GM23338 (cell line): ENCODE measurements at regions not wholly inside any gene's neighbourhood (a gene's known extent, or its start where the extent isn't known, plus 50 kb on each side); places are given as distances from the start of the nearest gene placed in this dataset.
A peak's percentile ranks its signal among the peaks of the same experiment; 100 is the strongest.

Experiments
- ATAC-seq: fragments of 200-7000 bp; cut with Tn5 transposase; 3 replicates; pipeline ENCODE4 v1.9.1; 2020
- DNase-seq: peaks from one replicate; pipeline ENCODE4 v3.0.0-alpha.2; 2015; ENCODE audit warnings: low spot score
- H2AFZ ChIP-seq: fragments of 200-600 bp; sonication (generic); 2 replicates; pipeline ENCODE4 v1.8.0; 2016; ENCODE audit warnings: antibody characterized with exemption, mild to moderate bottlenecking, moderate library complexity
- H3F3A ChIP-seq: fragments of 200-600 bp; sonication (generic); replicated peaks from 2 replicates; pipeline ENCODE4 v1.8.0; 2017; ENCODE audit warnings: antibody characterized with exemption, mixed run types, low read depth
- H3K27ac ChIP-seq: fragments of 200-600 bp; sonication (generic); 2 replicates; pipeline ENCODE4 v1.6.1; 2016; ENCODE audit warnings: low read depth
- H3K27me3 ChIP-seq: fragments of 200-600 bp; sonication (generic); 2 replicates; pipeline ENCODE4 v1.8.0; 2016; ENCODE audit warnings: mild to moderate bottlenecking, mixed run types, moderate library complexity; ENCODE audit not compliant: insufficient read depth
- H3K36me3 ChIP-seq: fragments of 200-600 bp; sonication (generic); 2 replicates; pipeline ENCODE4 v1.8.0; 2016; ENCODE audit warnings: mild to moderate bottlenecking; ENCODE audit not compliant: insufficient read depth
- H3K4me1 ChIP-seq: fragments of 200-600 bp; sonication (generic); 2 replicates; pipeline ENCODE4 v1.8.0; 2016; ENCODE audit warnings: mild to moderate bottlenecking, moderate library complexity; ENCODE audit not compliant: insufficient read depth
- H3K4me2 ChIP-seq: fragments of 200-600 bp; sonication (generic); 2 replicates; pipeline ENCODE4 v1.7.1; 2017; ENCODE audit warnings: mixed run types
- H3K4me3 ChIP-seq: fragments of 200-600 bp; sonication (generic); 2 replicates; pipeline ENCODE4 v1.6.1; 2016; ENCODE audit warnings: mixed run types
- H3K79me2 ChIP-seq: fragments of 200-600 bp; sonication (generic); replicated peaks from 2 replicates; pipeline ENCODE4 v1.8.0; 2017; ENCODE audit warnings: mild to moderate bottlenecking; ENCODE audit not compliant: insufficient read depth
- H3K9me2 ChIP-seq: fragments of 200-600 bp; sonication (generic); 2 replicates; pipeline ENCODE4 v1.8.0; 2017; ENCODE audit not compliant: insufficient read depth
- H4K20me1 ChIP-seq: fragments of 200-600 bp; sonication (generic); replicated peaks from 2 replicates; pipeline ENCODE4 v1.8.0; 2017; ENCODE audit warnings: mild to moderate bottlenecking; ENCODE audit not compliant: insufficient read depth
- H3K27ac Mint-ChIP-seq: 2 replicates; pipeline ENCODE4 v1.8.0; 2020; ENCODE audit warnings: inconsistent platforms, mild to moderate bottlenecking, moderate library complexity, mixed read lengths
- H3K27me3 Mint-ChIP-seq: 3 replicates; pipeline ENCODE4 v1.8.0; 2022; ENCODE audit warnings: low read depth, mild to moderate bottlenecking, moderate library complexity, mixed read lengths, inconsistent platforms; ENCODE audit not compliant: insufficient read depth, poor library complexity
- H3K36me3 Mint-ChIP-seq: 3 replicates; pipeline ENCODE4 v1.8.0; 2021; ENCODE audit warnings: low read depth, mild to moderate bottlenecking, inconsistent platforms, moderate library complexity, mixed read lengths
- H3K4me1 Mint-ChIP-seq: 3 replicates; pipeline ENCODE4 v1.8.0; 2020; ENCODE audit warnings: mild to moderate bottlenecking, inconsistent platforms, mixed read lengths
- H3K4me3 Mint-ChIP-seq: 3 replicates; pipeline ENCODE4 v1.8.0; 2021; ENCODE audit warnings: moderate library complexity, mild to moderate bottlenecking, inconsistent platforms, mixed read lengths
- H3K9me3 Mint-ChIP-seq: 3 replicates; pipeline ENCODE4 v1.8.0; 2020; ENCODE audit warnings: moderate library complexity, mild to moderate bottlenecking, inconsistent platforms, mixed read lengths
- CREB1 ChIP-seq: fragments of 250-450 bp; sonication (Bioruptor Pico); IDR thresholded peaks from 2 replicates; pipeline ENCODE4 v1.5.0; 2020; ENCODE audit warnings: low read depth, mild to moderate bottlenecking, moderate library complexity
- CTCF ChIP-seq, 2 experiments: fragments of 200-600 bp in 1 of 2; sonication (generic) in 1 of 2; conservative IDR thresholded peaks; 2 replicates each; pipeline versions ENCODE4 v1.5.1 to v1.6.1; 2016 to 2017; ENCODE audit warnings: antibody characterized with exemption in 2 of 2, low read depth in 2 of 2, mild to moderate bottlenecking in 2 of 2, moderate library complexity in 1 of 2
- ETS1 ChIP-seq: IDR thresholded peaks from 2 replicates; pipeline ENCODE4 v1.6.1; 2016; ENCODE audit warnings: antibody characterized with exemption
- EZH2 ChIP-seq: fragments of 200-600 bp; sonication (generic); IDR thresholded peaks from one replicate; pipeline ENCODE4 v1.8.0; 2017; ENCODE audit warnings: antibody characterized with exemption, mild to moderate bottlenecking, low read depth; ENCODE audit not compliant: unreplicated experiment
- EZH2phosphoT487 ChIP-seq: fragments of 200-600 bp; sonication (generic); IDR thresholded peaks from one replicate; pipeline ENCODE4 v1.8.1; 2018; ENCODE audit warnings: antibody characterized with exemption; ENCODE audit not compliant: unreplicated experiment
- JUNB ChIP-seq: IDR thresholded peaks from one replicate; pipeline ENCODE4 v1.6.1; 2016; ENCODE audit warnings: antibody characterized with exemption; ENCODE audit not compliant: unreplicated experiment
- NANOG ChIP-seq: IDR thresholded peaks from 2 replicates; pipeline ENCODE4 v1.6.1; 2016; ENCODE audit warnings: antibody characterized with exemption, borderline replicate concordance
- POLR2AphosphoS5 ChIP-seq: IDR thresholded peaks from 2 replicates; pipeline ENCODE4 v1.6.1; 2016; ENCODE audit warnings: antibody characterized with exemption, low read depth
- REST ChIP-seq: IDR thresholded peaks from one replicate; pipeline ENCODE4 v1.6.1; 2018; ENCODE audit warnings: antibody characterized with exemption; ENCODE audit not compliant: unreplicated experiment
- STAT1 ChIP-seq: IDR thresholded peaks from one replicate; pipeline ENCODE4 v1.6.1; 2016; ENCODE audit warnings: antibody characterized with exemption; ENCODE audit not compliant: unreplicated experiment
- ZNF114 ChIP-seq: fragments of 250-450 bp; sonication (Bioruptor Pico); IDR thresholded peaks from 2 replicates; pipeline ENCODE4 v1.5.0; 2020; ENCODE audit warnings: mild to moderate bottlenecking, moderate library complexity
- ZNF331 ChIP-seq: fragments of 250-450 bp; sonication (Bioruptor Pico); IDR thresholded peaks from 2 replicates; pipeline ENCODE4 v1.5.0; 2020; ENCODE audit warnings: low read depth, mild to moderate bottlenecking, moderate library complexity
- ZNF462 ChIP-seq: fragments of 250-450 bp; sonication (Bioruptor Pico); IDR thresholded peaks from 2 replicates; pipeline ENCODE4 v1.5.0; 2020; ENCODE audit warnings: mild to moderate bottlenecking, moderate library complexity

GRCh38 chr1:166283600-166283999 is 116.8 kb upstream of the FAM78B start:
- Histone ChIP-seq H3K4me1 (no peaks in the 10 kb centered on the region), H3K4me2 (no peak overlapping the region), H3K4me3 (no peak overlapping the region), H3K27me3 (no peaks in the 10 kb centered on the region), H3K9me2 (no peaks in the 10 kb centered on the region), H3K36me3 (no peaks in the 10 kb centered on the region), H3K79me2 (no peaks in the 10 kb centered on the region), H3K27ac (no peak overlapping the region), H3F3A (no peaks in the 10 kb centered on the region), H2AFZ (0 out of 2 replicates have a peak overlapping the region, but pooled peaks have one; percentile 18), H4K20me1 (no peaks in the 10 kb centered on the region)
- Mint-ChIP-seq H3K4me1 (no peaks in the 10 kb centered on the region), H3K27ac (no peak overlapping the region; the same call in 1 of the 2 replicates), H3K27me3 (no peaks in the 10 kb centered on the region), H3K4me3 (no peak overlapping the region), H3K36me3 (no peaks in the 10 kb centered on the region), H3K9me3 (no peaks in the 10 kb centered on the region)
- DNase-seq (no peak), ATAC-seq (no peak)
- TF ChIP-seq ZNF114 (CRISPR knock-in tag) (no peak), STAT1 (no peak), ZNF462 (CRISPR knock-in tag) (no peak), EZH2phosphoT487 (no peak), ZNF331 (CRISPR knock-in tag) (no peak), ETS1 (no peak), CREB1 (no peak), POLR2AphosphoS5 (no peak), JUNB (no peak), CTCF (conservative IDR thresholded peaks at IDR 0.05; ENCODE audit: low read depth in 2 of 2) (no peak), NANOG (no peak), REST (no peak), EZH2 (no peak)
